MM.1S (cell line): ENCODE measurements at regions not wholly inside any gene's neighbourhood (a gene's known extent, or its start where the extent isn't known, plus 50 kb on each side); places are given as distances from the start of the nearest gene placed in this dataset.

Source experiments
- DNase-seq: peaks from one replicate; pipeline ENCODE4 v3.0.0-alpha.2; 2015
- H2AFZ ChIP-seq: fragments of 300-600 bp; sonication (generic); 2 replicates; pipeline ENCODE4 v1.6.0; 2016; ENCODE audit warnings: antibody characterized with exemption, low read length
- H3F3A ChIP-seq: fragments of 300-600 bp; sonication (generic); 2 replicates; pipeline ENCODE4 v1.6.1; 2016; ENCODE audit warnings: mild to moderate bottlenecking, antibody characterized with exemption, low read length, moderate library complexity, mixed read lengths; ENCODE audit not compliant: insufficient read depth
- H3K27ac ChIP-seq: fragments of 300-600 bp; sonication (generic); 2 replicates; pipeline ENCODE4 v1.5.1; 2016; ENCODE audit warnings: mild to moderate bottlenecking, low read length
- H3K27me3 ChIP-seq: fragments of 300-600 bp; sonication (generic); replicated peaks from 2 replicates; pipeline ENCODE4 v1.6.0; 2016; ENCODE audit warnings: low read length; ENCODE audit not compliant: insufficient read depth
- H3K36me3 ChIP-seq: fragments of 300-600 bp; sonication (generic); replicated peaks from 2 replicates; pipeline ENCODE4 v1.6.1; 2016; ENCODE audit warnings: mild to moderate bottlenecking, low read length, mixed read lengths; ENCODE audit not compliant: insufficient read depth
- H3K4me1 ChIP-seq: fragments of 300-600 bp; sonication (generic); 2 replicates; pipeline ENCODE4 v1.6.1; 2016; ENCODE audit warnings: low read length, mixed read lengths
- H3K4me2 ChIP-seq: fragments of 300-600 bp; sonication (generic); 2 replicates; pipeline ENCODE4 v1.6.0; 2016; ENCODE audit warnings: low read depth, low read length
- H3K4me3 ChIP-seq: fragments of 300-600 bp; sonication (generic); 2 replicates; pipeline ENCODE4 v1.5.1; 2016; ENCODE audit warnings: low read length, mixed read lengths
- H3K79me2 ChIP-seq: fragments of 300-600 bp; sonication (generic); 2 replicates; pipeline ENCODE4 v1.6.1; 2016; ENCODE audit warnings: mixed run types, low read length, mixed read lengths
- H3K9ac ChIP-seq: fragments of 300-600 bp; sonication (generic); 2 replicates; pipeline ENCODE4 v1.6.1; 2016; ENCODE audit warnings: low read length, mixed read lengths
- H3K9me2 ChIP-seq: fragments of 300-600 bp; sonication (generic); replicated peaks from 2 replicates; pipeline ENCODE4 v1.6.1; 2016; ENCODE audit warnings: mild to moderate bottlenecking, low read length, mixed read lengths; ENCODE audit not compliant: insufficient read depth
- H3K9me3 ChIP-seq: fragments of 300-600 bp; sonication (generic); replicated peaks from 2 replicates; pipeline ENCODE4 v1.6.1; 2016; ENCODE audit warnings: mild to moderate bottlenecking, low read length, mixed read lengths; ENCODE audit not compliant: insufficient read depth
- H4K20me1 ChIP-seq: fragments of 300-600 bp; sonication (generic); 2 replicates; pipeline ENCODE4 v1.6.1; 2016; ENCODE audit warnings: mild to moderate bottlenecking, low read length, moderate library complexity, mixed read lengths; ENCODE audit not compliant: insufficient read depth
- CTCF ChIP-seq: fragments of 300-600 bp; sonication (generic); IDR thresholded peaks from 2 replicates; pipeline ENCODE4 v1.5.1; 2016; ENCODE audit warnings: antibody characterized with exemption, low read length, mixed read lengths
- EZH2 ChIP-seq: fragments of 300-600 bp; sonication (generic); optimal IDR thresholded peaks from 2 replicates; pipeline ENCODE3; 2017; ENCODE audit warnings: low read depth, mild to moderate bottlenecking, antibody characterized with exemption, low read length, mixed read lengths
- EZH2phosphoT487 ChIP-seq: fragments of 300-600 bp; sonication (generic); IDR thresholded peaks from 2 replicates; pipeline ENCODE4 v1.6.1; 2018; ENCODE audit warnings: antibody characterized with exemption, low read length

- TF ChIP-seq EZH2 (no peak), EZH2phosphoT487 (no peak), CTCF (no peak)
- H3K4me1 ChIP-seq = no peaks in the 10 kb centered on the region
- no peak overlapping the region for H3K4me3 ChIP-seq
- H3F3A ChIP-seq = no peaks in the 10 kb centered on the region
- no peak overlapping the region for H3K9ac ChIP-seq
- DNase-seq = no peak
- no peaks in the 10 kb centered on the region for H3K27me3 ChIP-seq
- no peak overlapping the region for H3K4me2 ChIP-seq
- H3K36me3 ChIP-seq = no peaks in the 10 kb centered on the region
- no peaks in the 10 kb centered on the region for H3K79me2 ChIP-seq
- H3K27ac ChIP-seq = no peak overlapping the region
- no peaks in the 10 kb centered on the region for H3K9me3 ChIP-seq
- H2AFZ ChIP-seq = no peak overlapping the region
- no peaks in the 10 kb centered on the region for H4K20me1 ChIP-seq
- H3K9me2 ChIP-seq = no peaks in the 10 kb centered on the region
These were observed 507.9 kb downstream of the MID1IP1 start for GRCh38 chrX:39309018-39309635.

DNA sequence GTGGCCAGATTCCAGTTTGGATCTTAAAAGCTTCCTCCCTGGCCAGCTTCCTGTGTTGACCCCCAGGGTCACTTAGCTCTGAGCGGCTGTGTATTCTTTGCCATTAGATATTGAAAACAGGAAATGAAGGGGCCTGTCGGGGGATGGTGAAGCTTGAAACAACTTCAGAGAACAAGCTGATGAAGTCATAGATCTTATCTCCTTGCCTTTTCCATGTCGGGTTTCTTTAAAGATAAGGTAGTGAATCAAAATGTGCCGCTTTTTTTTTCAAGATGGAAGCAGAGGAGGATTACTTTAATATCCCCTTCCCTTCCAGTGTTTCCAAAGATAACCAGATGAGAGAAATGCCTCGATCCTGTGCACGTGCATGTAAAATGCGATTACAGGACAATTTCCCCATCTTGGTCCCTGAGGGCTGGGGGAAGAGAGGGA, 508.5 kb downstream of the MID1IP1 start:
- TF ChIP-seq EZH2 (no peak), EZH2phosphoT487 (no peak), CTCF (no peak)
- Histone ChIP-seq H3K27me3 (no peaks in the 10 kb centered on the region), H3K9ac (no peak overlapping the region), H3F3A (no peaks in the 10 kb centered on the region), H3K4me1 (no peaks in the 10 kb centered on the region), H4K20me1 (no peaks in the 10 kb centered on the region), H2AFZ (no peak overlapping the region), H3K4me3 (no peak overlapping the region), H3K36me3 (no peaks in the 10 kb centered on the region), H3K9me3 (no peaks in the 10 kb centered on the region), H3K4me2 (no peak overlapping the region), H3K79me2 (no peaks in the 10 kb centered on the region), H3K27ac (no peak overlapping the region), H3K9me2 (no peaks in the 10 kb centered on the region)
- DNase-seq = no peak

- H3K9ac ChIP-seq = no peak overlapping the region
- H3K9me2 ChIP-seq = no peaks in the 10 kb centered on the region
- no peaks in the 10 kb centered on the region for H3K4me1 ChIP-seq
- no peaks in the 10 kb centered on the region for H3K79me2 ChIP-seq
- no peaks in the 10 kb centered on the region for H3K27me3 ChIP-seq
- no peak overlapping the region for H3K27ac ChIP-seq
- no peaks in the 10 kb centered on the region for H3F3A ChIP-seq
- H3K9me3 ChIP-seq = no peaks in the 10 kb centered on the region
- H3K36me3 ChIP-seq = no peaks in the 10 kb centered on the region
- no peak overlapping the region for H2AFZ ChIP-seq
- TF ChIP-seq CTCF (no peak), EZH2 (no peak), EZH2phosphoT487 (no peak)
- H3K4me2 ChIP-seq = no peak overlapping the region
- no peaks in the 10 kb centered on the region for H4K20me1 ChIP-seq
- H3K4me3 ChIP-seq = no peak overlapping the region
- DNase-seq = no peak
These were observed 509.6 kb downstream of the MID1IP1 start for GRCh38 chrX:39310891-39311290.
